C1 segment of cervical spinal cord (tissue), 14 donors: ENCODE measurements at regions not wholly inside any gene's neighbourhood (a gene's known extent, or its start where the extent isn't known, plus 50 kb on each side); places are given as distances from the start of the nearest gene placed in this dataset.

Experiments
- DNase-seq, 14 donors: peaks; one replicate each; lab custom pipeline; 2025; lab: John Stamatoyannopoulos, UW

- no peak for DNase-seq
Measured at GRCh38 chr13:40334616-40335015, 331.8 kb downstream of the FOXO1 start.

- no peak for DNase-seq
Measured at GRCh38 chr13:40336228-40337221, 329.9 kb downstream of the FOXO1 start.

DNA sequence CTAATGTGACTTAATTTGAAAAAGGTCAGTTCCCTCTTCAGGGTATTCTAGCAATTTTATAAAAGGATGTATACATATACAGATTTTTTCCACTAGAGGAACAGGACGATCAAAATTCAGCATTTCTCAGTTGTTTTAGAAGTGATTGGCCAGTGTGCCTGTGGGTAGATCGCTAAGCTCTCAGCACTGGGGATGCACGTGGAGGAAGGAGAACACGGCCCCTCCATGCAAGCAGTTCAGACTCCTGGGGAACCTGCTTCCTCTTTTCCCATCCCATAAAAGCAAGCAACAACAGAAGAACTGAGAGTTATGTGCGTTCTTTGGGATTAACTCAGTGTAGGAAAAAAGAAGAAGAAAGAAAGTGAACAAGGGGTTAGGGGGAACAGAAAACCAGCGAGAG, 328.8 kb downstream of the FOXO1 start:
- no peak for DNase-seq

DNA sequence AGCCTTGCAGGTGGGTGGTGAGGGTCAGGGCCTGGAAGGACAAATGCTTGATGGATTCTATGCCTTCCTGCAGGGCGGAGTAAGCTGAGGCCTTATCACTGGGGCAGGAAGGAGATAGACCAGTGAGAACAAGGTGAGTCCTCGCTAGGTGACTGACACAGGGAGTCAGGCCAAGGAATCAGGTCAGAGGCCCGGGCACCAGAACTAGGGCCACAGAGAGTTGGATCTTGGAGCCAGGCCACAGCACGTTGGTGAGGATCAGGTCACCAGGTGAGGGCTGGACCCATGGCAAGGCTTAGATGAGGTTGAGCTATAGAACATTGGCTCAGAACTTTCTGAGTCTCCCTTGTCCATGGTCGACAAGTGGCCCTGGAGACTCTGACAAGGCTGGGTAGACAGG, 328.2 kb downstream of the FOXO1 start:
- DNase-seq: no peak

DNA sequence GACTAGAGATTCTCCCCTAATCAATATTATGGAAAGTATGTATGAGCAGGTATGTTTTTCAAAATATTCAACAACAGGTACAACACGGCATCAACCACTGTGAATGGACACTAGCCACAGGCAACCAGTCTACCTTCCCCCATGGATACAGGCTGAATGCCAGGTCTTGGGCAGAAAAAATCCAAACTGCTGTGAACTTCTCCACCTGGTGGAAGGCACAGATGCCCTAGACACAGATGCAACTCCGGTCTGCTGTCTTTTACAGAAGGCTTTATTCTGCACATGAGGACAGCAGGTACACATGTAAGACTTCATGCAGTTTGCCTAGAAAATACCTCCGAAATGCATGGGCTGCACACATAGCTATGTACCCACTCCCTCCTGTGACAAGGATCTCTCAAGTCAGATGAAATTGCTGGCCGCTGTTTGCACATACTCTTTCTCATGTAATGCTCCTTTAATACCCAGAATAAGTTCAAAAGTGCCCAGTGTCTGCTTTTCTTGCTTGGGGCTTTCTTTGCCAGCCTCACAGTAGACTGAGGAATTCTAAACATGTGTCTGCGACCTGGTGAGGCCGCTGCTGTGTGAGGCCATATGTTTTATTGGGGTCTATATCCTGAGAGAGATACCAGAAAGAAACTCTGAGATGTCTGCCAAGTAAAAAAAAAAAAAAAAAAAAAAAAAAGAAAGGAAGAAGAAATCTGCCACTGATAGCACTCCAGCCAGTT, 325.9 kb downstream of the FOXO1 start:
- DNase-seq: no peak

DNA sequence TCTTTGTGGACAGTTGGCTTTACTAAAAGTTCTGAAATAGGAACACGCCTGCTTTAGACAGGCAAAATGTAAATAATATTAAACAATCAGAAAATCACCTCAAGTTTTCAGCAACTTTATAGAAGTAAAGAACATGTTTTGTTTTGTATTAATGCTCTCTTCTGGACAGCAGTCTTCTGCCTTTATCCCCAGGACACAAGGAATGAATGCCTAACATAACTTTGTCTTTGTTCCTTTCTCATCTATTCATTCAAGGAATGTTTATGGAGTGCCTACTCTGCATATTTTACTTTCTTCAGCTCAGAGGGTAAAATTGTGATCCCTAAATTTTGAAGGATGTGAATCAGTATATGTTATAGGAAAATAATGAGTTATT, 325.4 kb downstream of the FOXO1 start:
- no peak for DNase-seq

GRCh38 chr13:40341501-40341900, 324.9 kb downstream of the FOXO1 start:
- DNase-seq: no peak

DNA sequence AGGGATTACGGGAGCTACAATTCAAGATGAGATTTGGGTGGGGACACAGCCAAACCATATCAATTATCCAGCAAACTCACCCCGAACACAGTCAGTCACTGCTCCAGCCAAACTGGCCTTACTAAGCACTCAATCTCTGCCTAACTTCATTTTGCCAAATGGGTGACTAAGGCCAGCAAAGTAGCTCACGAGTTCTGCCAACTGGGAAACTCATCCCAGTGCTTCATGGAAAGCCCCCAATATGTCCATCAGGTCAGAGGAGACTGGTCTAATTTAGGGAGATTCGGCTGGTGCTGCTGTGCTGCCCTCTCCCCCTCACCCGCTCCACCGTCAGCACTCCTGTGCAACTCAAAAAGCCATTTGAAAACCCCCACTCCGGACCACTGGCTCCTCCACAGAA, 324.0 kb downstream of the FOXO1 start:
- DNase-seq: no peak

DNA sequence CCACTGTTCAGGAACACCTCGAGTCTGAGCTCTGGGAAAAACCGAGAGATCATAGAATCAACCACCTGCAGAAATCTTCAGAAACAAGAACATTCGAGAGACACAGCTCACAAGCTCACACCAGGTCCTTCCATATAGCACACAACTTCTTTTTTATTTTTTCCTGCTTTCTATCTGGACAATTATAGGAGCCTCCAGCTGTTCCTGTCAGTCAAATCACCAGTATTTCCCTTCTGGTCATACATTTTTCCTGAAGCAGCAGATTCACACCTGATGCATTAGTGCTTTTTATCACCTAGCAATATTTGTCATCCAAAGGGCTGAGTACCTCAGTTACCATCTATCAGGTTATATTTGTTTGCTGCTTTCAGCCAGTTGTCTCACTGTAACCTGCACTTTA, 323.5 kb downstream of the FOXO1 start:
- no peak for DNase-seq

GRCh38 chr13:40343550-40344269, 322.7 kb downstream of the FOXO1 start:
- no peak for DNase-seq

- DNase-seq: peak in 1 of 14 donors; percentile 41
Measured at GRCh38 chr13:40344270-40345148, 321.9 kb downstream of the FOXO1 start.

GRCh38 chr13:40345149-40345514, 321.3 kb downstream of the FOXO1 start:
- peak in 3 of 14 donors; percentile 5 to 47 (median 16) for DNase-seq

GRCh38 chr13:40345654-40346372, 320.6 kb downstream of the FOXO1 start:
- peak in 4 of 14 donors; percentile 10 to 36 (median 30) for DNase-seq

GRCh38 chr13:40346592-40346991, 319.8 kb downstream of the FOXO1 start:
- no peak for DNase-seq

DNA sequence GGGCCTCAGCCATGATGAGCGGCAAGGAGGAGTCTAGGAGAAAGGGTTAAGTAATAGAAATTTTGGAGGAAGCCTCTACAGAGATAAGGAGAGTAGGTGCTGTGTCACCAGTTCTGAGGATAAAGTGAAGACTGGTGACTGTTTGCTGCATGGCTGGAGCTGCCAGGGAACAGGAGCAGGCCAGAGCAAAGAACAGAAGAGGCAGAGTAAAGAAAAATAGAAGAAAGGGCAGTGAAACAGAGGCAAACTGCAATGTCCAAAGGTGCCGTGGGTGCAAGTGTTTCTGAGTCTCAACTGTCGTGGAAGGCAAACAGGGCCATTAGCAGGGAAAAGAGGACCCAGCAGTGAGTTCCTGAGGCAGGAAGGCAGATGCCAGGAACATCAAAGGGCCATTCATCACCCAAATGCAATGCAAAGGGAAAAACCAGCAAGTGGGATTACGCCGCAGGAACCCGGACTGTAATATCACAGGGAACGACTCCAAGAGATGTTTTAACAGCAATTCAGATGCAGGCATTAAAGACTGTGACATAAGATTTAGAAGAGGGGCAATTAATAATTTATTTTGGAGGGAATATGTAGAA, 318.3 kb downstream of the FOXO1 start:
- DNase-seq: peak in 1 of 14 donors; percentile 16

DNA sequence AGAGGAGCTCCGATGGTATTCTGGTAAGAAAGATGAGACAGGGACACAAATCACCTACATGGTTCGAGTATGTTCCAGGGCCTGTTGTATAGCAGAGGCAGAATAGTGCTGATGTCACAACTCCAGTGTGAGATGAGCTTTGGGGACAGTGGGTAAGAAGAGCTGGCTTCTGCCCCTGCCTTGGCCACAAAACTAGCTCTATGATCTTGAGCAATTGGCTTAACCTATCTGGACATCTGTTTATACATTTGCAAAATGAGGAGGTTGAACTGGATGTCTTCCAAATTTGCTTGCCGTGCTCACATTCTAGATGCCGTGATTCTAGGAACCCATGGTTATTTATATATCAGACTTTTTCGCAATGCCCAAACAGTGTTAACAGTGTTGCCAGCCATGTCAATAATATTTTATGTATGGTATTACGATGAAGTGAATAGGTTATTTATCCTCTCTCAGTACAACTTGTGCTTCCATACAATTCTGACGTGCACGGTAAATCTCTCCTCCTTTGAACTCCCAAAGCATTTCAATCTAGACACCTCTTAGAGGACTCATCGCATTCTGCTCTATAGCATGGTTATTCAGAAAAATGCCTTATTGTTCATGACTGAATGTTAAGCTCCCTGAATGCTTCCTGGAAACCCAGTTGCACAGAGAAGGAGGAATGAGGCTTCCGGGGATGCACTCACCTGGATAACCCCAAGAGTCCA, 316.0 kb downstream of the FOXO1 start:
- no peak for DNase-seq

GRCh38 chr13:40351537-40352379, 314.7 kb downstream of the FOXO1 start:
- DNase-seq: peak in 3 of 14 donors; percentile 23 to 68 (median 59)

DNA sequence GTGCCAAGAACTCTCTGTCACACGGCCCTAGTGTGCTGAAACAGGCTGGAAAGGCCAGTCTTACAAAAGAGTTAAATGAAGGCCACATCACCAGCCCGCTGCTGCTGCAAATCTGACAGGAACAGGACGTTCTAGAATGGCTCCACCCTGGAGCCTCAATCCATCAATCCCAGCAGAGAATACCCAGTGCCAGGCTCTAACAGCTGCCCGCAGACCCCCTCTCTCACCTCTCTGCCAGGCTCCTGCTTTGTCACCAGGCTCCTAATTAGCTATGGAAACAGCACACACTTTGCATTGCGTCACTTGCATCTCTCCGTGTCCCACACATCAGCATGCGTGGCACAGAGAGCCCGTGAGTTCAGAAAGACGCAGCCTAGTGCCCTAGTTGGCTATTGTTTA, 314.1 kb downstream of the FOXO1 start:
- DNase-seq: peak in 9 of 14 donors; percentile 46 to 85 (median 65)
